PC-3 (cell line): ENCODE measurements at regions not wholly inside any gene's neighbourhood (a gene's known extent, or its start where the extent isn't known, plus 50 kb on each side); places are given as distances from the start of the nearest gene placed in this dataset.

Source experiments
- ATAC-seq: fragments of 200-7000 bp; cut with Tn5 transposase; 2 replicates; pipeline ENCODE4 v1.9.1; 2020; ENCODE audit warnings: mild to moderate bottlenecking, moderate library complexity
- BruUV-seq: library from RNA; stranded (reverse); fragments of 400-500 nt; replicated peaks from 2 replicates; lab custom pipeline; 2021; lab: Mats Ljungman, UMichigan
- CTCF ChIA-PET: fragments of 300-600 bp; sonication (Branson Sonifier 250); formaldehyde crosslinking; loops from one replicate; lab custom pipeline; 2022; ENCODE audit warnings: antibody characterized with exemption; lab: Charles Lee
- POLR2A ChIA-PET: fragments of 300-600 bp; sonication (Branson Sonifier 250); formaldehyde crosslinking; loops from one replicate; lab custom pipeline; 2022; ENCODE audit warnings: antibody characterized with exemption; ENCODE audit not compliant: unreplicated experiment; lab: Charles Lee
- DNase-seq: peaks from one replicate; pipeline ENCODE4 v3.0.0-alpha.2; 2015
- H2AFZ ChIP-seq: fragments of 300-600 bp; sonication (generic); 2 replicates; pipeline ENCODE4 v1.6.0; 2016; ENCODE audit warnings: antibody characterized with exemption, low read length
- H3F3A ChIP-seq: fragments of 300-600 bp; sonication (generic); one replicate; pipeline ENCODE4 v1.6.0; 2017; ENCODE audit warnings: antibody characterized with exemption, low read length, control low read depth, mild to moderate bottlenecking; ENCODE audit not compliant: unreplicated experiment
- H3K27ac ChIP-seq: fragments of 300-600 bp; sonication (generic); 2 replicates; pipeline ENCODE4 v1.5.1; 2016; ENCODE audit warnings: mild to moderate bottlenecking, low read length
- H3K27me3 ChIP-seq: fragments of 300-600 bp; sonication (generic); 2 replicates; pipeline ENCODE4 v1.6.1; 2016; ENCODE audit warnings: low read length, mixed read lengths
- H3K36me3 ChIP-seq: fragments of 300-600 bp; sonication (generic); 2 replicates; pipeline ENCODE4 v1.6.1; 2016; ENCODE audit warnings: low read depth, mixed run types, low read length, mixed read lengths
- H3K4me1 ChIP-seq: fragments of 300-600 bp; sonication (generic); 2 replicates; pipeline ENCODE4 v1.5.1; 2016; ENCODE audit warnings: low read length; ENCODE audit not compliant: insufficient read depth
- H3K4me2 ChIP-seq: fragments of 300-600 bp; sonication (generic); 2 replicates; pipeline ENCODE4 v1.6.0; 2016; ENCODE audit warnings: low read length
- H3K4me3 ChIP-seq: fragments of 300-600 bp; sonication (generic); 2 replicates; pipeline ENCODE4 v1.5.1; 2016; ENCODE audit warnings: mild to moderate bottlenecking, low read length, mixed read lengths
- H3K79me2 ChIP-seq: fragments of 300-600 bp; sonication (generic); 2 replicates; pipeline ENCODE4 v1.6.1; 2017; ENCODE audit warnings: low read length, mixed read lengths
- H3K9ac ChIP-seq: fragments of 300-600 bp; sonication (generic); 2 replicates; pipeline ENCODE4 v1.6.0; 2016; ENCODE audit warnings: mild to moderate bottlenecking, low read length
- H3K9me2 ChIP-seq: fragments of 300-600 bp; sonication (generic); replicated peaks from 2 replicates; pipeline ENCODE4 v1.6.1; 2016; ENCODE audit warnings: mixed run types, low read length, mixed read lengths
- H3K9me3 ChIP-seq: fragments of 300-600 bp; sonication (generic); 2 replicates; pipeline ENCODE4 v1.6.1; 2016; ENCODE audit warnings: low read length, mixed read lengths
- H4K20me1 ChIP-seq: fragments of 300-600 bp; sonication (generic); 2 replicates; pipeline ENCODE4 v1.6.1; 2016; ENCODE audit warnings: low read length, mixed read lengths
- EZH2 ChIP-seq: fragments of 300-600 bp; sonication (generic); IDR thresholded peaks from one replicate; pipeline ENCODE4 v1.6.1; 2017; ENCODE audit warnings: antibody characterized with exemption, mild to moderate bottlenecking, low read length; ENCODE audit not compliant: unreplicated experiment
- EZH2phosphoT487 ChIP-seq: fragments of 300-600 bp; sonication (generic); IDR thresholded peaks from 2 replicates; pipeline ENCODE4 v1.6.1; 2018; ENCODE audit warnings: mild to moderate bottlenecking, antibody characterized with exemption, low read length, borderline replicate concordance
- intact Hi-C: fragments of 100-400 bp; cut with micrococcal nuclease; formaldehyde crosslinking; loops from 2 replicates; pipeline ENCODE4 v1.9.0; 2023
- TF ChIP-seq, protein P1 (sequence below): fragments of 300-600 bp; sonication (generic); conservative IDR thresholded peaks from 2 replicates; pipeline ENCODE4 v1.5.1; 2017; ENCODE audit warnings: antibody characterized with exemption, low read depth, mild to moderate bottlenecking, low read length

- no peaks in the 10 kb centered on the region for H3K9me2 ChIP-seq
- BruUV-seq: no TSS peak
- H3K36me3 ChIP-seq: no peaks in the 10 kb centered on the region
- no peak overlapping the region for H3K9ac ChIP-seq
- H3K79me2 ChIP-seq: no peaks in the 10 kb centered on the region
- H3K27ac ChIP-seq: no peak overlapping the region
- intact Hi-C loops: no loop called here
- H3K4me3 ChIP-seq: no peak overlapping the region
- no peaks in the 10 kb centered on the region for H4K20me1 ChIP-seq
- no peaks in the 10 kb centered on the region for H3F3A ChIP-seq
- H3K9me3 ChIP-seq: no peaks in the 10 kb centered on the region
- ChIA-PET CTCF (no interaction called here), POLR2A (no interaction called here)
- TF ChIP-seq, protein P1, sequence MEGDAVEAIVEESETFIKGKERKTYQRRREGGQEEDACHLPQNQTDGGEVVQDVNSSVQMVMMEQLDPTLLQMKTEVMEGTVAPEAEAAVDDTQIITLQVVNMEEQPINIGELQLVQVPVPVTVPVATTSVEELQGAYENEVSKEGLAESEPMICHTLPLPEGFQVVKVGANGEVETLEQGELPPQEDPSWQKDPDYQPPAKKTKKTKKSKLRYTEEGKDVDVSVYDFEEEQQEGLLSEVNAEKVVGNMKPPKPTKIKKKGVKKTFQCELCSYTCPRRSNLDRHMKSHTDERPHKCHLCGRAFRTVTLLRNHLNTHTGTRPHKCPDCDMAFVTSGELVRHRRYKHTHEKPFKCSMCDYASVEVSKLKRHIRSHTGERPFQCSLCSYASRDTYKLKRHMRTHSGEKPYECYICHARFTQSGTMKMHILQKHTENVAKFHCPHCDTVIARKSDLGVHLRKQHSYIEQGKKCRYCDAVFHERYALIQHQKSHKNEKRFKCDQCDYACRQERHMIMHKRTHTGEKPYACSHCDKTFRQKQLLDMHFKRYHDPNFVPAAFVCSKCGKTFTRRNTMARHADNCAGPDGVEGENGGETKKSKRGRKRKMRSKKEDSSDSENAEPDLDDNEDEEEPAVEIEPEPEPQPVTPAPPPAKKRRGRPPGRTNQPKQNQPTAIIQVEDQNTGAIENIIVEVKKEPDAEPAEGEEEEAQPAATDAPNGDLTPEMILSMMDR: no peak
- TF ChIP-seq EZH2: no peak
- TF ChIP-seq EZH2phosphoT487: no peak
- no peak overlapping the region for H2AFZ ChIP-seq
- H3K27me3 ChIP-seq: no peaks in the 10 kb centered on the region
- DNase-seq: no peak
- no peak overlapping the region for H3K4me2 ChIP-seq
- no peaks in the 10 kb centered on the region for H3K4me1 ChIP-seq
- ATAC-seq: no peak
These were observed 113.1 kb upstream of the SLC25A36 start for GRCh38 chr3:140828585-140828984.

- intact Hi-C loops: no loop called here
- no peak overlapping the region for H3K4me2 ChIP-seq
- no peaks in the 10 kb centered on the region for H3K9me2 ChIP-seq
- H3K27me3 ChIP-seq: no peaks in the 10 kb centered on the region
- no peak for DNase-seq
- ATAC-seq: no peak
- no peaks in the 10 kb centered on the region for H4K20me1 ChIP-seq
- TF ChIP-seq, protein P1: no peak
- H3K4me3 ChIP-seq: no peak overlapping the region
- no peaks in the 10 kb centered on the region for H3K36me3 ChIP-seq
- no peaks in the 10 kb centered on the region for H3F3A ChIP-seq
- no peak overlapping the region for H3K9ac ChIP-seq
- POLR2A ChIA-PET: no interaction called here
- BruUV-seq: no TSS peak
- no peaks in the 10 kb centered on the region for H3K9me3 ChIP-seq
- no peak overlapping the region for H2AFZ ChIP-seq
- CTCF ChIA-PET: no interaction called here
- H3K27ac ChIP-seq: no peak overlapping the region
- no peaks in the 10 kb centered on the region for H3K4me1 ChIP-seq
- no peaks in the 10 kb centered on the region for H3K79me2 ChIP-seq
These were observed 111.8 kb upstream of the SLC25A36 start for GRCh38 chr3:140829796-140830195.

GRCh38 chr3:140830391-140830790 is 111.2 kb upstream of the SLC25A36 start:
- H3K4me3 ChIP-seq: no peak overlapping the region
- H3K4me2 ChIP-seq: no peak overlapping the region
- ChIA-PET POLR2A (no interaction called here), CTCF (no interaction called here)
- no peaks in the 10 kb centered on the region for H3K36me3 ChIP-seq
- H3F3A ChIP-seq: no peaks in the 10 kb centered on the region
- no peaks in the 10 kb centered on the region for H3K9me3 ChIP-seq
- intact Hi-C loops: no loop called here
- ATAC-seq: no peak
- no peaks in the 10 kb centered on the region for H3K27me3 ChIP-seq
- H4K20me1 ChIP-seq: no peaks in the 10 kb centered on the region
- no peaks in the 10 kb centered on the region for H3K4me1 ChIP-seq
- H2AFZ ChIP-seq: no peak overlapping the region
- H3K9me2 ChIP-seq: no peaks in the 10 kb centered on the region
- no peak for DNase-seq
- H3K79me2 ChIP-seq: no peaks in the 10 kb centered on the region
- no peak overlapping the region for H3K27ac ChIP-seq
- no peak overlapping the region for H3K9ac ChIP-seq
- TF ChIP-seq EZH2phosphoT487: no peak
- BruUV-seq: no TSS peak
